RPMI7951 (cell line): ENCODE measurements at regions not wholly inside any gene's neighbourhood (a gene's known extent, or its start where the extent isn't known, plus 50 kb on each side); places are given as distances from the start of the nearest gene placed in this dataset.
A peak's percentile ranks its signal among the peaks of the same experiment; 100 is the strongest.
"Not testable (repeated sequence)": the region's sequence is repeated elsewhere in the genome, so short reads cannot be mapped to it uniquely, and the experiment has no call there.

ENCODE experiments used
- DNase-seq: peaks from one replicate; pipeline ENCODE4 v3.0.0-alpha.2; 2012; ENCODE audit warnings: low read depth

- not testable (repeated sequence) for DNase-seq
Observed at GRCh38 chr15:21357056-21357455, 83.2 kb downstream of the POTEB3 start.

DNA sequence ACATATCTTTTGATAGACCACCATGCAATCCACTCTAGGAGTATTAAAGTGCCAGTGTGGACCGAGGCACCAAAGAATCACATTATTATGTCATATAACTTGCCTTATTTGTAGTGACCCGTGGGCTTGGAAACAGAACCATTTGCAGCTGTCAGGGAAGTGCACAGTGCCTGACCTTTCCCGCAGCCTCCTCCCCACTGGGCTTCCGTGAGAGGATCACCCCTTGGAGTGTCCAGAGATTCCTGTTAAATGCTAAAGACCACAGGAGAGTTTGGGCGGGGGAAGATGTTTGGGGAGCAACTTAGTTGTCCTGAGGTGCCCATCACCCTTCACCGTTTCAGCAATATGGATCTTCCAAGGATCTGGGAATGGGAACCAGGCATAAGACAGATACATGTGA lies 84.4 kb downstream of the POTEB3 start:
- DNase-seq: not testable (repeated sequence)

- DNase-seq: not testable (repeated sequence)
Observed at GRCh38 chr15:21354597-21354996, 85.7 kb downstream of the POTEB3 start.

- not testable (repeated sequence) for DNase-seq
Observed at GRCh38 chr15:21352670-21353318, 87.5 kb downstream of the POTEB3 start.

DNA sequence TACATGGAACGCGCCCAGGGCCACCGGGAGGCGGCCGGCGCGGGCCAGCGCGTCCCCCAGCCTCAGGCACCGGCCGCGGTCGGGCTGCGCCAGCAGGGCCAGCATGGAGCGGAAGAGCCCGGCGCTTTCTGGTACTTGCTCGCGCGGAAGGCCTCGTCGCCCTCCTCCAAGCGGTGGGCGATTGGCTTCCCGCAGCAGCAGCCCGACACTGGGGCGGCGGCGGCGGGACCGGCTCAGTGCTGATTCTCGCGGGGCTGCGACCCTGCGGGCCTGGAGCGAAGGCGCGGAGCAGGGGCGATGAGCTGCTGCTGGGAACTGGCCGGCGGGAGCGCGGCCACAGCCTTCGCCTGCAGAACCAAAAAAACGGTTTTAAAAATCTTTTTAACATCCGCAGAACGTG lies 95.3 kb downstream of the POTEB3 start:
- peak; percentile 5 for DNase-seq

- not testable (repeated sequence) for DNase-seq
Observed at GRCh38 chr15:21344500-21344899, 95.8 kb downstream of the POTEB3 start.

- DNase-seq: not testable (repeated sequence)
Observed at GRCh38 chr15:21337028-21337427, 103.3 kb downstream of the POTEB3 start.

DNA sequence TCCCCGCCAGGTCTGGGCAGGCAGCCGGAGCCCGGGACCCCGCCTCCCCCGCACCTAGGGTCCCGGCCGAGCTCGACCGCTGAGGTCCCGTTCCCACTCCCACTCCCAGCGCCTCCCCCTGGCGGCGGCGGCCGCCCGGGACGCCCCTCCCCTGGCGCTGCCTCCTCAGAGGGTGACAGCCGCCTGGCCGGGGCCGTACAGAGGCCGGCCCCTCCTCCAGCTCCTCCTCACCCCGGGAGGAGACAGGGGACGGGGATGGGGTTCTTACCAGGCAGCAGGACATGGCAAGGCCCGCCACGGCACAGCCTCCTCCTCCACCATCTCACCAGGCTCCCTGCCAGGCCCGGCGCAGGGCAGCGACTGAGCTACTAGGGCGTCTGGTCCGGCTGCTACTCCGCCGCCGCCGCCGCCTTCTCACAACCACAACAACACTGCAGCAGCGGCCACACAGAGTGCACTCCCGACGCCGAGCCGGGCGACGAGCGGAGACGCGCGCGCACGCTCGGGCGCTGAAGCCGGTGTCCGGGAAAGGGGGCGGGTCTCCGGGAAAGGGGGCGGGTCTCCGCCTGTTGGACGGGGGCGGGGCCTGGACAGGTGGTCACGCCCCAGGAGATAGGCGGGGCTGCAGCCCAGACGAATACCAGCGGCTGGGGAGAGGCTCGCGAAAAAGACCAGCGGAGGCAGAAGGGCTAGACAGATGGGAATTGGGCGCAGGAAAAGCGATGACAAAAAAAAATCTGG lies 115.4 kb downstream of the POTEB3 start:
- not testable (repeated sequence) for DNase-seq

GRCh38 chr15:21284353-21284752 lies 155.9 kb downstream of the POTEB3 start:
- not testable (repeated sequence) for DNase-seq

DNA sequence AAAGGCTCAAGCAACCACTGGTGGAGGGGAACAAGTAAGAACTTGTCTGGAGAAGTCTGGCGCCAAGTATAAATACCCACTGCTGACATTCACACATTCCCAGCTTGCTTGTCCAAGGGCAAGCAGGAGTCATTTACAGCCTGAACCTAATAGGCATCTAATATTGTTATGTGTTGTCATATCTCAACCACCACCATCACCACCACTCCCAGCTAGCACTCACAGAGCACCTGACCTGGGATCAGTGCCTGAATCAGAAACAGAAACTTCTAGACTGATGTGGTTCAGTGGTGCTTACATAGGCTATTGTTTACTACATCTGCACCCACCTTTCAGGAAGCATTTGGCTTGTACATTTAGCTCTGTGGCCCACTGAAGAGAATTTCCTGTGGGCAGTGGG lies 157.1 kb downstream of the POTEB3 start:
- not testable (repeated sequence) for DNase-seq

- DNase-seq: not testable (repeated sequence)
Observed at GRCh38 chr15:21280272-21280671, 160.0 kb downstream of the POTEB3 start.

GRCh38 chr15:21272176-21272982 lies 167.9 kb downstream of the POTEB3 start:
- peak; percentile 82 for DNase-seq

DNA sequence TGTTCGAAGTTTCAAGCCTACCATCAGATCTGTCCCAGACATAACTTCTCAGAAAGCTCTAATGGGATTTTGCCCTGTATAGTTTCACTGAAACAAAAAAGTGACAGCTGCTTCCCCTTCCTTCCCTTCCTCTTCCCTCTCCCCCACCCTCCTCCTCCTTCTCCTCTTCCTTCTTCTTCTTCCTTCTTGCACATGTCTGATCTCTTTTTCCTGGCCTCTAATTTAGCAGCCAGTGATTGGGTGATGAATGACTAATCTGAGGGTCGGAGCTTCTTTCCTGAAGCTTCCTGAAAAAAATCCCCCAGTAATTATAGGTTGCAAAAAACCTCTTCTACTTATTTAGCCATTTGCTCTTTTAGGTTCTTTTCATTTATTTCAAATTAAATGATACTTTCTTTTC lies 168.7 kb downstream of the POTEB3 start:
- DNase-seq: no peak

GRCh38 chr15:21270474-21270873 lies 169.8 kb downstream of the POTEB3 start:
- peak; percentile 72 for DNase-seq

DNA sequence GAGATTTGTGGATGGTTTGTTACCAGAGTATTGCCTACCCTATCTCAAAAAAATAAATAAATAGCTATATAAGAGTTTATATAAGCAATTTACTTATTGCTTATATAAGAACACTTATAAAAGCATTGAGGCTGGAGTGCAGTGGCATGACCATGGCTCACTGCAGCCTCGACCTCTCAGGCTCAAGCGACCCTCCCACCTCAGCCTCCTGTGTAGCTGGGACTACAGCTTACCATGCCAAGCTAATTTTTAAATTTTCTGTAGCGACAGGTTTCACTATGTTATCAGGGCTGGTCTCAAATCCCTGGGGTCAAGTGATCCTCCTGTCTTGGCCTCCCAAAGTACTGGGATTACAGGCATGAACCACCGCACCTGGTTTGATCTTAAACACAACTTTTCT lies 170.6 kb downstream of the POTEB3 start:
- not testable (repeated sequence) for DNase-seq

DNA sequence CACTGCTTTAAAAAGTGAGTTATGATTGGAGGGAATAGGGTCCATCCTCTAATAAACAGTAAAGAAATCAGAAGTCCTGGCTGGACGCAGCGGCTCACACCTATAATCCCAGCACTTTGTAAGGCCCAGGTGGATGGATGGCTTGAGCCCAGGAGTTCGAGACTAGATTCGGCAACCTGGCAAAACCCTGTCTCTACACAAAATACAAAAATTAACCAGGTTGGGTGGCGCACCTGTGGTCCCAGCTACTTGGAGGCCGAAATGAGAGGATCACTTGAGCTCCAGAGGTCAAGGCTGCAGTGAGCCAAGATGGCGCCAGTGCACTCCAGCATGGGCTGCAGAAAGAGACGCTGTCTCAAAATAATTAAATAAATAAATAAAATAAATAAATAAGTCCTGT lies 171.2 kb downstream of the POTEB3 start:
- no peak for DNase-seq

- DNase-seq: no peak
Observed at GRCh38 chr15:21268436-21268940, 171.8 kb downstream of the POTEB3 start.

DNA sequence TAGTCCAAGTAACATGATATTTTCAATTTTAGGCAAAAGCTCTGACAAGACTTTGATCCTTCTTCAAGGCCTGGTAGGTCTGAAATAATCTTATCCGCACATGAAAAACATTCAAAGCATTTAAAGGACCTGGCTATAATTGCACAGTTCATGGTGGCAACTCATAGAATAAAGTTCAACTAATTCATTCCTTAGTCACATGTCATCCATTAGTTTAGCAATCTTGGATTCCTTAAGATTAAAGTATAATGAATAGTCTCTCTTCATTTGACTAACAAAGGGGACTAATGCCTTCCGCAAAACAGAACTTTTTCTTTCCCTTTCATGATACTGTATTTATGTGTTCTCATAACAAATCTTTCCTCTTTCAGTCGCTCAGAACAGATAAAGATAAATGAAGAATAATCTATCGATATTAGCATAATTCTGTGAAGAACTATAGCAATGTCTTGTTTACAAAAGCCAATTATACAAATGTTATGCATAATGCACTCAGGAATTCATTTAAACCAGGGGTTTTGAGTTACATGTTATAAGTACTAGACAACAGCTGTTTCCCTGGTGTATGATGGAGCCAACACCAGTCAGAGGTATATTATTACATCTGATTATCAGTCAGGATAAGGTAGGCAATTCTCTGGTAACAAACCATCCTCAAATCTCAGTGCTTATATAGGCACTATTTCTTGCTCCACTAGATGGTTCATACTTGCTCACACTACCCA lies 172.5 kb downstream of the POTEB3 start:
- DNase-seq: no peak

DNA sequence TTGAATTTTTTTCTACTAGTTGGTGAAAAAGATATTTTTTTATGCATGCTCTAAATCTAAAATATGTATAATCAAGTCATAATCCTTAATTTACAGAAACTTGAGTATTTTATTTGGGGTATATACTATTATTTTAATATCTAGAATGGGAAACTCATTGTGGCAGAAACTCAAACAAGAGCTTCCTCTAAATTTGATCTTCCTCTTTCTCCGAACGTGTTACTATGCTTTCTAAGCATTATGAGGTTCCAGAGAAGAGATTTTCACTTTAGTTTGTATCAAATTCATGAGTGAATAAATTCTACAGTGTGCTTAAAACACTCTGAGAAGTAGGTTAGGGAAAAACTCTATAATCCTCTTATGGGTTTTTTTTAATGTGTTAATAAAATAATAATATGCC lies 173.1 kb downstream of the POTEB3 start:
- no peak for DNase-seq

- not testable (repeated sequence) for DNase-seq
Observed at GRCh38 chr15:21265628-21266027, 174.7 kb downstream of the POTEB3 start.

DNA sequence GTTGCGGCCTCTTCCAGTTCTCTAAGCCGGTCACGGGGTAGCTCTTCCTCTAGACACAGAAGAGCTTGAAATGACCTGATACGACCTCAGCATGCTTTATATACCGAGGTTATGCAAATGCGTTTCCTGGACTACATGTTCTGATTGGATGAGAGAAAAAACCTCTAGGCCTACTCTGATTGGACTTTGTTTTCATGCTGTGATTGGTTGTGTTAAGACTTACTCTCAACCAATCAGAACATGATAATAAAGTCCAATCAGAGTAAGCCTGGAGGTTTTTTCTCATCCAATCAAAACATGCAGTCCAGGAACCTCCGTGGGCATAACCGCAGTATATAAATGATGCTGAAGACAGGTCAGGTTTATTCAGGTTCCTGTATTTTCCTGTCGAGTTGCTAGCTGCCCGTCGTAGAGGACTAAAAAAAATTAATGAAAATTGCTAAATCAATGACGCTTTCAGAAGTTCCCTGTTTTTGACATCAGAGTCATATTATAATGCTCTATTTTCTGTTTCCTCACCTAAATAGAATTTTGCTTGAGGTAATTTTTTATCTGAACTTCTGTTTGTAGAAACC lies 177.4 kb downstream of the POTEB3 start:
- peak; percentile 84 for DNase-seq
